GM06990 (cell line): ENCODE measurements at regions not wholly inside any gene's neighbourhood (a gene's known extent, or its start where the extent isn't known, plus 50 kb on each side); places are given as distances from the start of the nearest gene placed in this dataset.

Experiments used
- DNase-seq: peaks from one replicate; pipeline ENCODE4 v3.0.0-alpha.2; 2011; ENCODE audit not compliant: insufficient read length; ENCODE audit errors: extremely low read depth
- H3K27me3 ChIP-seq: replicated peaks from 2 replicates; pipeline ENCODE4 v1.6.0; 2011; ENCODE audit warnings: low read length; ENCODE audit not compliant: control insufficient read depth, insufficient read depth
- H3K36me3 ChIP-seq: 2 replicates; pipeline ENCODE4 v1.5.1; 2011; ENCODE audit warnings: low read length; ENCODE audit not compliant: control insufficient read depth, insufficient read depth
- H3K4me3 ChIP-seq: replicated peaks from 2 replicates; pipeline ENCODE4 v1.5.1; 2011; ENCODE audit warnings: low read depth, mild to moderate bottlenecking, control low read depth, low read length
- TF ChIP-seq, protein P1 (sequence below): IDR thresholded peaks from 2 replicates; pipeline ENCODE4 v1.5.1; 2011; ENCODE audit warnings: low read length, control low read depth, mild to moderate bottlenecking, inconsistent platforms; ENCODE audit not compliant: insufficient read depth, poor library complexity, severe bottlenecking

DNA sequence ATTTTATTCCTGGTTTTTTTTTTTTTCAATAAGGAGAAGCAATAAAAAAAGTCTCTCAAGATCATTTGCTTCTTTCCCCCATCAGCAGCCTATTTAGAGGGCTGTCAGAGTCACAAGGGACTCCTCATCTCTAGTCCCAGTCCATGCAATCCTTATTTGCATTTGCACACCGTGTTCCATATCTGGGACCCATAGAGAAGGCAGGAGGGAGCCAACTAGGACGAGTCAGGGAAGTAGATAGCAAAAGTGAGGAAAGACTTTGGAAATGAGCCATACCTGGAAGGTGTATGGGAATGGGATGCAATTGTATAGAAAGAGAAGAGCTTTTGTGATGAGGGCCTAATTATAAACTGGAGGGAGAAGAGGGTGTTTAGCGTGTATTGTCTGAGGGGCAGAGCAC, 160.0 kb downstream of the PIK3R1 start:
- no peaks in the 10 kb centered on the region for H3K36me3 ChIP-seq
- no peak overlapping the region for H3K4me3 ChIP-seq
- no peak for DNase-seq
- H3K27me3 ChIP-seq, result no peaks in the 10 kb centered on the region
- TF ChIP-seq, protein P1, sequence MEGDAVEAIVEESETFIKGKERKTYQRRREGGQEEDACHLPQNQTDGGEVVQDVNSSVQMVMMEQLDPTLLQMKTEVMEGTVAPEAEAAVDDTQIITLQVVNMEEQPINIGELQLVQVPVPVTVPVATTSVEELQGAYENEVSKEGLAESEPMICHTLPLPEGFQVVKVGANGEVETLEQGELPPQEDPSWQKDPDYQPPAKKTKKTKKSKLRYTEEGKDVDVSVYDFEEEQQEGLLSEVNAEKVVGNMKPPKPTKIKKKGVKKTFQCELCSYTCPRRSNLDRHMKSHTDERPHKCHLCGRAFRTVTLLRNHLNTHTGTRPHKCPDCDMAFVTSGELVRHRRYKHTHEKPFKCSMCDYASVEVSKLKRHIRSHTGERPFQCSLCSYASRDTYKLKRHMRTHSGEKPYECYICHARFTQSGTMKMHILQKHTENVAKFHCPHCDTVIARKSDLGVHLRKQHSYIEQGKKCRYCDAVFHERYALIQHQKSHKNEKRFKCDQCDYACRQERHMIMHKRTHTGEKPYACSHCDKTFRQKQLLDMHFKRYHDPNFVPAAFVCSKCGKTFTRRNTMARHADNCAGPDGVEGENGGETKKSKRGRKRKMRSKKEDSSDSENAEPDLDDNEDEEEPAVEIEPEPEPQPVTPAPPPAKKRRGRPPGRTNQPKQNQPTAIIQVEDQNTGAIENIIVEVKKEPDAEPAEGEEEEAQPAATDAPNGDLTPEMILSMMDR, result no peak

DNA sequence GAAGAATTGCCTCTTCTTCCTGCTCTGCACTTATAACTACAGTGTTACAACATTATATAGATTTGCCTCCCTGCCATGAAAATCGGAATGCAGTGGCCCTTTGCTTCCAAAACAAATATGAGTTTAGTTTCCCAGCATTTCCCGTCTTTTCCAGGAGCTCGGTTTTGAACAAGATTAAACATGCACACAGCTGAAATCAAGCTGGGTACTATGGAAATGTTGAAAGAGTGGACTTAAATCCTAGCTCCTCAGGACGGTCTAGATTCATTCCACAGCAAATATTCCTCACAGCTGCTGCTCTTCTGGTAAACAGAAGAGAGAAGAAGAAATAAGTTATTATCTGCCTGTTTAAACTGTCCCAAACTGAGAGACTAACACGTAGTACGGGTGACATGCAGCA, 161.4 kb downstream of the PIK3R1 start:
- no peak for DNase-seq
- TF ChIP-seq, protein P1, result no peak

DNA sequence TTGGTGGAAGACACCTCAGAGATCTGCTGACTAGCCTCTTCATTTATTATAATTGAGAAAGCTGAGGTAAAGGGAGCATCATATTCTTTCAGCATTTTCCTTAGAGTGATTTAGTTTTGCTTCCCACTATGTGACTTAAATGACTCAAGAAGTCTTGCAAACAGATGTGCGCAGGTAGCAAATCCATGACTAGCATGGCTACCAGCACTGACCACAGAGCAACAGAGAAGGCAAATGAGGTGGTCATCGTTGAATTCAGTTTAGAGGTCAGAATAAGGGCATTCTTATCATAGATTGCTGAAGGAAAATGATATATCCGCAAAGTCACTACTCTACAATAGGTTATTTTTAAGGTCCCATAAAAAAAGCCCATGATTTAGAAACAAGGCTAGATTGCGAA, 162.2 kb downstream of the PIK3R1 start:
- H3K36me3 ChIP-seq, result no peaks in the 10 kb centered on the region
- H3K27me3 ChIP-seq, result no peaks in the 10 kb centered on the region
- DNase-seq, result no peak
- TF ChIP-seq, protein P1, result no peak
- H3K4me3 ChIP-seq, result no peak overlapping the region

More for the DNA sequence above, 161.4 kb downstream of the PIK3R1 start:
- no peak overlapping the region for H3K4me3 ChIP-seq
- H3K36me3 ChIP-seq, result no peaks in the 10 kb centered on the region
- H3K27me3 ChIP-seq, result no peaks in the 10 kb centered on the region

DNA sequence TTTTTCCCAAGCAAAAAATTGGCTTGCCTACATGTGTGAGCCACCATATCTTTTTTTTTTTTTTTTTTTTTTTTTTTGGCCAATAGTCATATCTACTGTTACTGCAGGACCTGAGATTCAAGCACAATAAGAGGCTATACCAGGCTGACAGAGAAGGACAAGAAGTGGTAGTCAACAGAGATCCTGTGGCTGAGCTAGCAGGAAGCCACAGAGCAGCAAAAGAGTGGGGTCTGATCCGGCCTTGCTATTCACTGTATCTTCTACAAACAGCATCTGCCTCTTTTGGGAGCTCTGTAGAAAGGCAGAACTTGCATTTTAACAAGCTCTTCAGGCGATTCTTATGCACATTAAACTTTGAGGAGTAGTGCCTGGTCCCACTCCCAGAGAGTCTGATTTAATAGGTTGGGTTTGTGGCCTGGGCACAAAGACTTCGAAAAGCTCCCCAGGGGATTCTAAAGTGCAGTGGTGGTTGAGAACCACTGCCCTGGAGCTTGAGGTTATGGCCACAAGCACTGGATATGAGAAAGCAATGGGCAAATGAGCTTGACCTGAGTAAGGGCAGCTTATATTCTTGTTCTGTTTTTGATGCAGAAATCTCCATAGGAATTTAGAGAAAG, 162.8 kb downstream of the PIK3R1 start:
- TF ChIP-seq, protein P1, result no peak
- Histone ChIP-seq H3K36me3 (no peaks in the 10 kb centered on the region), H3K27me3 (no peaks in the 10 kb centered on the region), H3K4me3 (no peak overlapping the region)
- no peak for DNase-seq

GRCh38 chr5:68379275-68380036, 163.9 kb downstream of the PIK3R1 start:
- no peaks in the 10 kb centered on the region for H3K36me3 ChIP-seq
- DNase-seq, result no peak
- no peak overlapping the region for H3K4me3 ChIP-seq
- no peaks in the 10 kb centered on the region for H3K27me3 ChIP-seq
- TF ChIP-seq, protein P1, result no peak
